GM23248 (cell line): ENCODE measurements at regions not wholly inside any gene's neighbourhood (a gene's known extent, or its start where the extent isn't known, plus 50 kb on each side); places are given as distances from the start of the nearest gene placed in this dataset.

ENCODE experiments used
- EZH2 ChIP-seq: fragments of 200-600 bp; sonication (generic); IDR thresholded peaks from 2 replicates; pipeline ENCODE4 v1.6.1; 2018; ENCODE audit warnings: antibody characterized with exemption, mild to moderate bottlenecking; ENCODE audit not compliant: insufficient read depth, poor library complexity, severe bottlenecking
- EZH2phosphoT487 ChIP-seq: fragments of 200-600 bp; sonication (generic); IDR thresholded peaks from 2 replicates; pipeline ENCODE4 v1.6.1; 2018; ENCODE audit warnings: antibody characterized with exemption, moderate library complexity, mild to moderate bottlenecking, low read depth; ENCODE audit not compliant: insufficient read depth

DNA sequence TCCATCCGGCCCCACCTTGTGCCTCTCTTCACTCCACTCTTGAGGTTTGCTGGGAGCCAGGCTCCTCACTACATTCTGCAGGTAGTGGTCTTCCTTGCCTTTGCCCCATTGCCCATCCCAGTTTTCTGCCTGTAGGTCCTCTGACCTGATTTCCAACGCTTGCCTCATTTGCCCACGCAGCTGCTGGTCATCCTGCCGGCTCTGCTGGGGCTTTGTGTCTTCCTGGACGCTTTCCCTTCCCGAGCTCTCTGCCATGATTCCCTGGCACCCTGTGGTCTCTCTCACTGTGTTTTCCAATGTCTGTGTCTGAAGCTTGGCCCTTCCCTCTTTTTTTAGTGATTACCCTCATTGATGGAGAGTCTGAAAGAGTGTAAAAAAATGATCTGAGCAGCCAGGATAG is 451.6 kb downstream of the UTRN start:
- TF ChIP-seq EZH2 (no peak), EZH2phosphoT487 (no peak)
